Progenitor cell of endocrine pancreas (in vitro differentiated cells): ENCODE measurements at regions not wholly inside any gene's neighbourhood (a gene's known extent, or its start where the extent isn't known, plus 50 kb on each side); places are given as distances from the start of the nearest gene placed in this dataset.

Source experiments
- DNase-seq: peaks from one replicate; pipeline ENCODE4 v3.0.0; 2021; ENCODE audit warnings: low spot score; ENCODE audit not compliant: unreplicated experiment
- H3K27ac Mint-ChIP-seq: 2 replicates; pipeline ENCODE4 v1.8.0; 2021; ENCODE audit warnings: mild to moderate bottlenecking, moderate library complexity, mixed read lengths
- H3K27me3 Mint-ChIP-seq: 2 replicates; pipeline ENCODE4 v1.8.0; 2021; ENCODE audit warnings: mixed read lengths
- H3K36me3 Mint-ChIP-seq: 2 replicates; pipeline ENCODE4 v1.8.0; 2022; ENCODE audit warnings: mixed read lengths; ENCODE audit not compliant: insufficient read depth
- H3K4me1 Mint-ChIP-seq: 2 replicates; pipeline ENCODE4 v1.8.0; 2021; ENCODE audit warnings: low read depth, mixed read lengths
- H3K4me3 Mint-ChIP-seq: 2 replicates; pipeline ENCODE4 v1.8.0; 2021; ENCODE audit warnings: low read depth, mild to moderate bottlenecking, moderate library complexity, mixed read lengths
- H3K9me3 Mint-ChIP-seq: 2 replicates; pipeline ENCODE4 v1.8.0; 2021; ENCODE audit warnings: low read depth, mixed read lengths
- CTCF ChIP-seq: fragments of 200-600 bp; sonication (generic); IDR thresholded peaks from one replicate; pipeline ENCODE4 v1.5.0; 2021; ENCODE audit warnings: antibody characterized with exemption, mild to moderate bottlenecking; ENCODE audit not compliant: unreplicated experiment

GRCh38 chr14:84282618-84283017 is 1247.3 kb upstream of the FLRT2 start:
- H3K27me3 Mint-ChIP-seq: no peaks in the 10 kb centered on the region
- no peak overlapping the region for H3K4me3 Mint-ChIP-seq
- no peaks in the 10 kb centered on the region for H3K9me3 Mint-ChIP-seq
- no peaks in the 10 kb centered on the region for H3K36me3 Mint-ChIP-seq
- DNase-seq: no peak
- no peak overlapping the region for H3K27ac Mint-ChIP-seq
- no peak for TF ChIP-seq CTCF
- H3K4me1 Mint-ChIP-seq: peaks cover under 1% of the 10 kb centered on the region

GRCh38 chr14:84288781-84289180 is 1241.2 kb upstream of the FLRT2 start:
- Mint-ChIP-seq H3K9me3 (peaks cover 2% of the 10 kb centered on the region), H3K4me3 (no peak overlapping the region)

GRCh38 chr14:84298663-84299195 is 1231.2 kb upstream of the FLRT2 start:
- H3K4me1 Mint-ChIP-seq: peaks cover 13% of the 10 kb centered on the region
- no peak for TF ChIP-seq CTCF
- H3K9me3 Mint-ChIP-seq: no peaks in the 10 kb centered on the region
- no peaks in the 10 kb centered on the region for H3K36me3 Mint-ChIP-seq
- H3K4me3 Mint-ChIP-seq: no peak overlapping the region
- H3K27me3 Mint-ChIP-seq: peaks cover 4% of the 10 kb centered on the region
- no peak for DNase-seq
- H3K27ac Mint-ChIP-seq: no peak overlapping the region

More at GRCh38 chr14:84288781-84289180, 1241.2 kb upstream of the FLRT2 start:
- no peak for DNase-seq
- Mint-ChIP-seq H3K4me1 (peaks cover 2% of the 10 kb centered on the region), H3K27ac (no peak overlapping the region), H3K36me3 (no peaks in the 10 kb centered on the region), H3K27me3 (no peaks in the 10 kb centered on the region)
- TF ChIP-seq CTCF: no peak

GRCh38 chr14:84303140-84303539 is 1226.8 kb upstream of the FLRT2 start:
- no peak for DNase-seq
- TF ChIP-seq CTCF: no peak
- H3K9me3 Mint-ChIP-seq: peaks cover 24% of the 10 kb centered on the region
- H3K4me1 Mint-ChIP-seq: peaks cover 13% of the 10 kb centered on the region
- no peak overlapping the region for H3K27ac Mint-ChIP-seq
- peaks cover 7% of the 10 kb centered on the region for H3K36me3 Mint-ChIP-seq
- no peak overlapping the region for H3K4me3 Mint-ChIP-seq
- peaks cover 4% of the 10 kb centered on the region for H3K27me3 Mint-ChIP-seq

GRCh38 chr14:84312551-84312950 is 1217.4 kb upstream of the FLRT2 start:
- TF ChIP-seq CTCF: no peak
- Mint-ChIP-seq H3K27me3 (peaks cover 3% of the 10 kb centered on the region), H3K27ac (no peak overlapping the region), H3K9me3 (peaks cover 6% of the 10 kb centered on the region), H3K36me3 (peaks cover 2% of the 10 kb centered on the region), H3K4me3 (no peak overlapping the region), H3K4me1 (peaks cover 1% of the 10 kb centered on the region)
- DNase-seq: no peak
